ENCODE measurements at regions not wholly inside any gene's neighbourhood (a gene's known extent, or its start where the extent isn't known, plus 50 kb on each side); places are given as distances from the start of the nearest gene placed in this dataset.

DNA sequence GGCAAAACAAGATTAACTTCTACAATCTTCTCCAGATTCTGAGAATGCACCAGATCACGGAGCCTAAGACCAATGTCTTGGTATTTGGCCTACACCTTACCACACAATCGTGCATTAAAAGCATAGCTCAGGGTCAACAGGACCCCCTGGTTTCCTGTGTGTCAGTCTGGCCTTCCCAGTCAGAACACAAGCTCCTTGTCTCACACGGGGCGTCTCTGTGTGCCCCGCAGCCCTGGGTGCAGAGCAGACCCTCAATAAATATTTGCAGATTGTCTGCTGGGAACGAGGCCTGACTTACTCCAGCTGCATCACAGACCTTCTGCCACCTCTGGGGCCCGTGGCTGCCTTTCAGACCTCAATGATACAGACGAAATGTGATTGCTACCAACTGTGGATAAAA lies 82.5 kb upstream of the CTNNB1 start:
- Histone ChIP-seq H2BK15ac (ENCODE audit: low read depth, low read length) (no peak overlapping the region), H3K4ac (ENCODE audit: low read depth, low read length) (no peak overlapping the region), H3K23me2 (ENCODE audit: insufficient read length, low read depth, low read length, poor library complexity, severe bottlenecking) (no peaks in the 10 kb centered on the region), H3K79me2 (ENCODE audit: insufficient read depth, low read length) (no peaks in the 10 kb centered on the region), H2AK5ac (ENCODE audit: insufficient read length, low read length) (no peak overlapping the region), H3K14ac (ENCODE audit: insufficient read depth, low read length) (no peak overlapping the region; the same call in 1 of the 2 replicates), H4K91ac (ENCODE audit: insufficient read length, low read depth, low read length) (no peak overlapping the region), H3K27me3 (ENCODE audit: insufficient read depth, low read length) (no peaks in the 10 kb centered on the region), H3K4me2 (ENCODE audit: insufficient read depth, insufficient read length, low read length) (no peak overlapping the region), H3K23ac (ENCODE audit: insufficient read length, low read depth, low read length) (no peak overlapping the region), H2AFZ (ENCODE audit: low read length) (no peak overlapping the region), H2BK12ac (ENCODE audit: insufficient read length, low read depth, low read length) (no peak overlapping the region), H3K9me3 (ENCODE audit: control insufficient read depth, low read depth, low read length) (no peaks in the 10 kb centered on the region), H4K20me1 (ENCODE audit: control insufficient read depth, insufficient read depth, insufficient read length) (no peaks in the 10 kb centered on the region), H3K9ac (ENCODE audit: extremely low read depth, insufficient read length, low read length) (no peak overlapping the region), H3T11ph (ENCODE audit: low read length) (no peak overlapping the region), H3K79me1 (ENCODE audit: insufficient read depth, low read depth, low read length, poor library complexity, severe bottlenecking) (no peaks in the 10 kb centered on the region), H3K56ac (ENCODE audit: insufficient read length, low read depth, low read length) (no peak overlapping the region), H4K8ac (replicated peaks; ENCODE audit: insufficient read length, low read depth, low read length) (no peak overlapping the region), H3K4me1 (ENCODE audit: insufficient read depth, low read length) (peaks cover 2% of the 10 kb centered on the region; the same call in 1 of the 2 replicates), H2BK5ac (ENCODE audit: insufficient read length, low read length) (no peak overlapping the region), H2BK20ac (ENCODE audit: low read depth, low read length, poor library complexity, severe bottlenecking) (no peak overlapping the region), H4K5ac (ENCODE audit: insufficient read length, low read depth, low read length) (no peak overlapping the region), H3K27ac (ENCODE audit: insufficient read length, low read depth, low read length) (no peak overlapping the region), H3K18ac (ENCODE audit: insufficient read length, low read depth, low read length) (no peak overlapping the region), H2BK120ac (ENCODE audit: low read depth, low read length, poor library complexity, severe bottlenecking) (no peak overlapping the region)
- Mint-ChIP-seq H3K9me3 (no peaks in the 10 kb centered on the region), H3K4me1 (peaks cover 34 to 40% of the 10 kb centered on the region in 2 experiments), H3K27ac (no peak overlapping the region), H3K36me3 (ENCODE audit: insufficient read depth in 1 of 3, low read depth in 3 of 3) (no peaks in the 10 kb centered on the region; a peak in 1 of 7 replicates), H3K4me3 (no peak overlapping the region), H3K27me3 (ENCODE audit: low read depth) (peaks cover 14% of the 10 kb centered on the region)
- no CpG with 5 or more reads among the region's 8 CpGs for WGBS (ENCODE audit: extremely low coverage, insufficient read length, low lambda C conversion rate)
- no peak for DNase-seq
- no peak for TF ChIP-seq CTCF (conservative IDR thresholded peaks at IDR 0.05)

All from H9 (cell line).